OCI-LY3 (cell line): ENCODE measurements at regions not wholly inside any gene's neighbourhood (a gene's known extent, or its start where the extent isn't known, plus 50 kb on each side); places are given as distances from the start of the nearest gene placed in this dataset.

Experiments used
- EZH2phosphoT487 ChIP-seq: fragments of 200-600 bp; shearing (Covaris generic); IDR thresholded peaks from 2 replicates; pipeline ENCODE4 v1.6.1; 2018; ENCODE audit warnings: antibody characterized with exemption, mixed run types, low read depth
- TF ChIP-seq, protein P1 (sequence below): fragments of 200-600, 300-600 bp; sonication (generic); IDR thresholded peaks from 2 replicates; pipeline ENCODE4 v1.5.1; 2014; ENCODE audit warnings: antibody characterized with exemption, low read length, low read depth

DNA sequence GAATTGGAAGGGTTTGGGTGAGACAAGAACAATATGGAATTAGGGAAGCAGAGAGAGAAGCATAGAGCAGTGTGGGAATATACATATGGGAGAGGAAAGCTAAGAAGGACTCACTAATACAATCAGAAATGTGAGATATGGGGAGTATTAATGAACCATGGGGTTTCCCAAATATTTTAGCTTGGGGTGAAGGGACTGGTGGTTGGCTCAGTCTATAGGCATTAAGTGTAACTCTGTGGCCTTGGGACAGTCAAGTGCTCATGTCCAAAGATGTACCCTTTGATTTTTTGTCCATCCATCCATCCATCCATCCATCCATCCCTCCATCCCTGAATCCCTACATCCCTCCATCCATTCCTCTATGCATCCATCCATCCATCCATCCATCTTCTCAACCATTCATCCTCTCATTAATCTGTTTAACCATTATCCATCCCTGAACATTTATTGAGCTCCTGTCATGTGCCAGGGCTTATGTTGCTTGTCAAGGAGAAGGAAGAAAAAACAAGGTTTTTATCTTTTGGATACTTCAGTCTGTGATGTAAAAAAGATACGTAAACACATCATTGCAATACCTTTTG lies 263.4 kb upstream of the CHD6 start:
- TF ChIP-seq, protein P1, sequence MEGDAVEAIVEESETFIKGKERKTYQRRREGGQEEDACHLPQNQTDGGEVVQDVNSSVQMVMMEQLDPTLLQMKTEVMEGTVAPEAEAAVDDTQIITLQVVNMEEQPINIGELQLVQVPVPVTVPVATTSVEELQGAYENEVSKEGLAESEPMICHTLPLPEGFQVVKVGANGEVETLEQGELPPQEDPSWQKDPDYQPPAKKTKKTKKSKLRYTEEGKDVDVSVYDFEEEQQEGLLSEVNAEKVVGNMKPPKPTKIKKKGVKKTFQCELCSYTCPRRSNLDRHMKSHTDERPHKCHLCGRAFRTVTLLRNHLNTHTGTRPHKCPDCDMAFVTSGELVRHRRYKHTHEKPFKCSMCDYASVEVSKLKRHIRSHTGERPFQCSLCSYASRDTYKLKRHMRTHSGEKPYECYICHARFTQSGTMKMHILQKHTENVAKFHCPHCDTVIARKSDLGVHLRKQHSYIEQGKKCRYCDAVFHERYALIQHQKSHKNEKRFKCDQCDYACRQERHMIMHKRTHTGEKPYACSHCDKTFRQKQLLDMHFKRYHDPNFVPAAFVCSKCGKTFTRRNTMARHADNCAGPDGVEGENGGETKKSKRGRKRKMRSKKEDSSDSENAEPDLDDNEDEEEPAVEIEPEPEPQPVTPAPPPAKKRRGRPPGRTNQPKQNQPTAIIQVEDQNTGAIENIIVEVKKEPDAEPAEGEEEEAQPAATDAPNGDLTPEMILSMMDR, result no peak
- no peak for TF ChIP-seq EZH2phosphoT487
